Type B pancreatic cell (in vitro differentiated cells): ENCODE measurements at regions not wholly inside any gene's neighbourhood (a gene's known extent, or its start where the extent isn't known, plus 50 kb on each side); places are given as distances from the start of the nearest gene placed in this dataset.

Source experiments
- DNase-seq: peaks from one replicate; pipeline ENCODE4 v3.0.0; 2021; ENCODE audit warnings: mixed read lengths; ENCODE audit not compliant: unreplicated experiment; ENCODE audit errors: extremely low spot score
- H3K27ac Mint-ChIP-seq: 2 replicates; pipeline ENCODE4 v1.8.0; 2021; ENCODE audit warnings: mild to moderate bottlenecking, mixed read lengths
- H3K27me3 Mint-ChIP-seq: 2 replicates; pipeline ENCODE4 v1.8.0; 2021; ENCODE audit warnings: mixed read lengths
- H3K36me3 Mint-ChIP-seq: 2 replicates; pipeline ENCODE4 v1.8.0; 2021; ENCODE audit warnings: mixed read lengths
- H3K4me1 Mint-ChIP-seq: one replicate; pipeline ENCODE4 v1.8.0; 2021; ENCODE audit warnings: mixed read lengths; ENCODE audit not compliant: unreplicated experiment
- H3K4me3 Mint-ChIP-seq: 2 replicates; pipeline ENCODE4 v1.8.0; 2021; ENCODE audit warnings: mild to moderate bottlenecking, mixed read lengths
- H3K9me3 Mint-ChIP-seq: 2 replicates; pipeline ENCODE4 v1.8.0; 2021; ENCODE audit warnings: mixed read lengths
- CTCF ChIP-seq: fragments of 200-600 bp; sonication (generic); conservative IDR thresholded peaks from 2 replicates; pipeline ENCODE4 v1.5.0; 2021; ENCODE audit warnings: antibody characterized with exemption, mild to moderate bottlenecking

- Mint-ChIP-seq H3K9me3 (no peaks in the 10 kb centered on the region), H3K4me1 (no peaks in the 10 kb centered on the region), H3K27ac (no peak overlapping the region), H3K36me3 (no peaks in the 10 kb centered on the region), H3K27me3 (no peaks in the 10 kb centered on the region), H3K4me3 (no peak overlapping the region)
- no peak for DNase-seq
- TF ChIP-seq CTCF: no peak
Observed at GRCh38 chr1:75058424-75058823, 75.8 kb upstream of the LHX8 start.

GRCh38 chr1:75062111-75062510 is 72.1 kb upstream of the LHX8 start:
- no peak overlapping the region for H3K27ac Mint-ChIP-seq
- no peak overlapping the region for H3K4me3 Mint-ChIP-seq
- H3K36me3 Mint-ChIP-seq: no peaks in the 10 kb centered on the region
- no peaks in the 10 kb centered on the region for H3K9me3 Mint-ChIP-seq
- TF ChIP-seq CTCF: no peak
- no peaks in the 10 kb centered on the region for H3K27me3 Mint-ChIP-seq
- no peak for DNase-seq
- no peaks in the 10 kb centered on the region for H3K4me1 Mint-ChIP-seq

GRCh38 chr1:75067975-75068374 is 66.2 kb upstream of the LHX8 start:
- TF ChIP-seq CTCF: no peak
- Mint-ChIP-seq H3K4me1 (no peaks in the 10 kb centered on the region), H3K9me3 (no peaks in the 10 kb centered on the region), H3K27ac (no peak overlapping the region), H3K4me3 (no peak overlapping the region), H3K27me3 (no peaks in the 10 kb centered on the region), H3K36me3 (no peaks in the 10 kb centered on the region)
- DNase-seq: no peak

- Mint-ChIP-seq H3K4me1 (no peaks in the 10 kb centered on the region), H3K27ac (no peak overlapping the region), H3K4me3 (no peak overlapping the region)
Observed at GRCh38 chr1:75074831-75075395, 59.3 kb upstream of the LHX8 start.

GRCh38 chr1:75079538-75080290 is 54.5 kb upstream of the LHX8 start:
- Mint-ChIP-seq H3K4me1 (no peaks in the 10 kb centered on the region), H3K4me3 (no peak overlapping the region), H3K9me3 (no peaks in the 10 kb centered on the region), H3K36me3 (no peaks in the 10 kb centered on the region), H3K27me3 (peaks cover 3% of the 10 kb centered on the region), H3K27ac (no peak overlapping the region)
- no peak for TF ChIP-seq CTCF
- no peak for DNase-seq

More at GRCh38 chr1:75074831-75075395, 59.3 kb upstream of the LHX8 start:
- no peaks in the 10 kb centered on the region for H3K9me3 Mint-ChIP-seq
- no peak for TF ChIP-seq CTCF
- no peak for DNase-seq
- H3K27me3 Mint-ChIP-seq: peaks cover 3% of the 10 kb centered on the region
- no peaks in the 10 kb centered on the region for H3K36me3 Mint-ChIP-seq
